Cardiac fibroblast (primary cell): ENCODE measurements at regions not wholly inside any gene's neighbourhood (a gene's known extent, or its start where the extent isn't known, plus 50 kb on each side); places are given as distances from the start of the nearest gene placed in this dataset.

ENCODE experiments used
- DNase-seq, 2 donors: peaks; one replicate each; pipeline versions ENCODE4 v3.0.0 to v3.0.0-alpha.2; 2010; ENCODE audit warnings: low read depth in 2 of 2
- H3K4me3 ChIP-seq, 2 donors: replicated peaks in 1 of 2; 1 replicate in 1 of 2; 2 replicates in 1 of 2; pipeline ENCODE4 v1.5.1; 2011; ENCODE audit warnings: low read depth in 2 of 2, low read length in 2 of 2, mild to moderate bottlenecking in 2 of 2, moderate library complexity in 1 of 2
- TF ChIP-seq, protein P1 (sequence below): IDR thresholded peaks from one replicate; pipeline ENCODE4 v1.5.1; 2011; ENCODE audit warnings: low read depth, mild to moderate bottlenecking, low read length, inconsistent platforms

DNA sequence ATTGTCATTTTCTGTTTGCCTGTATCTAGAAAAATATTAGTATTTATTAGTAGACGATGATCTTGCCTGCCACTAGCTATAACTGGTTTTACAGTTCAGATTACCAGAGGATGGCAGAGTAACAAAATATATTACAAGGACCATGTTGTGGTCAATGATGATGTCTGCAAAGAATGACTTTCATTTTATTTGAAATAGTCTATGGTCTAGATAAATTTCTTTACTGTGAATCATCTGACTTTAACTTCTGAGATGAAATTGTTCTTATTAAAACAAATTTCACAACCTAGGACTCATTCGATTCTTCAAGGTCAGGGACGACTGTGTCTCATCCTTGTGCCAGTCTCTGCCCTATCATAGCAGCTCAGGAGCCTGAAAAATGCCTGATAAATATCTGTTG is 637.8 kb upstream of the KLF12 start:
- H3K4me3 ChIP-seq: no peak overlapping the region
- peak; percentile 68 to 93 for DNase-seq
- TF ChIP-seq, protein P1, sequence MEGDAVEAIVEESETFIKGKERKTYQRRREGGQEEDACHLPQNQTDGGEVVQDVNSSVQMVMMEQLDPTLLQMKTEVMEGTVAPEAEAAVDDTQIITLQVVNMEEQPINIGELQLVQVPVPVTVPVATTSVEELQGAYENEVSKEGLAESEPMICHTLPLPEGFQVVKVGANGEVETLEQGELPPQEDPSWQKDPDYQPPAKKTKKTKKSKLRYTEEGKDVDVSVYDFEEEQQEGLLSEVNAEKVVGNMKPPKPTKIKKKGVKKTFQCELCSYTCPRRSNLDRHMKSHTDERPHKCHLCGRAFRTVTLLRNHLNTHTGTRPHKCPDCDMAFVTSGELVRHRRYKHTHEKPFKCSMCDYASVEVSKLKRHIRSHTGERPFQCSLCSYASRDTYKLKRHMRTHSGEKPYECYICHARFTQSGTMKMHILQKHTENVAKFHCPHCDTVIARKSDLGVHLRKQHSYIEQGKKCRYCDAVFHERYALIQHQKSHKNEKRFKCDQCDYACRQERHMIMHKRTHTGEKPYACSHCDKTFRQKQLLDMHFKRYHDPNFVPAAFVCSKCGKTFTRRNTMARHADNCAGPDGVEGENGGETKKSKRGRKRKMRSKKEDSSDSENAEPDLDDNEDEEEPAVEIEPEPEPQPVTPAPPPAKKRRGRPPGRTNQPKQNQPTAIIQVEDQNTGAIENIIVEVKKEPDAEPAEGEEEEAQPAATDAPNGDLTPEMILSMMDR: no peak

DNA sequence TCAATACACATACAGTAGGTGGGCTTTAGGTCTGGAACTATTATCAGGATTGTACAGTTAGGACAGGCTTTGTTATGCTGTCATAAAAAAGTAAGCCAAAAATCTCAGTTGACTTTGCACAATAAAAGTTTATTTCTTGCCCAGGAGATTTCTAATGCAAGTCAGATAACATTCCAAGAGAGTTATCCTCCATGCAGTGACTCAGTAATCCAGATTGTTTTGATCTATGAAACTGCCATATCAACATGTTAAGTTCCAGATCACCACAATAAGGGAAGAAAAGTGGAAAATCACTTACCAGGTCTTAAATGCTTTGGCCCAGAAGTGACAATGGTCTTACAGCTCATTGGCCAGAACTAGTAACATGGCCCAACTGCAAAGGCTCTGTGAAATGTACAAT is 636.2 kb upstream of the KLF12 start:
- peak; percentile 92 to 97 for DNase-seq
- TF ChIP-seq, protein P1: no peak
- H3K4me3 ChIP-seq: no peak overlapping the region

DNA sequence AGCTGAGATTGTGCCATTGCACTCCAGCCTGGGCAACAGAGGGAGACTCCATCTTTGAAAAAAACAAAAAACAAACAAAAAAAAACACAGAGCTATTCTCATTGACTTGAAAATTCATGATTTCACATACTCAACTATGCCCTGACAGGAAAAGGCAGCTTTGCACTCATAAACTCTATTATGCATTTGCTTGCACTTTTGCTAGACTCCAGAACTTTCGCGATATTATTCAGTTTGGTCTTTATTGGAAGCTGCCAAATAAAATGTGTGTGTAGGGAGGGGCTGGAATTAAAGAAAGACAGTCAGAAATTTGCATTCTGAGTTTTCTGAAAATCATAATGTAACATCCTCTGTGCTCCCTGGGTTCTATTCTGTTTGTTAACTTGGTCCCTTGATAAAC is 635.1 kb upstream of the KLF12 start:
- DNase-seq: no peak

DNA sequence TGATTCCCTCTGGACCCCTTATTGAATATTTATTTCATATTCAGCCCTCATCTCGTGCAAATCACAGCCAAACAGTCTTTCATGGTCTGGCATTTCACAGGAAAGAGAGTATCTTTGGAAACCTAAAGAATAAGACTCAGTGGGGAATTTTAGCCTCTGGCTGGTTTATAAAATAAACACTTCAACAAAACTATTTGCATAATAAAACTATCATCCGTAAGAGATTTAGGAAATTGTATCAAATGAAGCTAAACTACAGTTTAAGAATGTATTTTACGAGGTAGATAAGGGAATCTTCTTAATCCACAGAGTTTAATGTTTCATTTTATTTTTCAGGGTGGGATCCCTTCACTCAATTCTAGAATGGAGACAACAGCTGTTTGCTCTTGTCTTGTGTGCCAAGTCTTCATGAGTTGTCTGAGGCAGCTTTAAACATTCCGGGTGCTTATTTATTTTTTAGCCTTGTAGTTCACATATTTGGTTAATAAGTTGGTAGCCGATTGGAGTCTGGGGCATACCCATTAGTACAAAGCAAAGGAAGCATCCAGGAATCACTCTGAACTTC is 634.4 kb upstream of the KLF12 start:
- DNase-seq: no peak
- no peak overlapping the region for H3K4me3 ChIP-seq
- TF ChIP-seq, protein P1: no peak

More for the DNA sequence above, 635.1 kb upstream of the KLF12 start:
- no peak overlapping the region for H3K4me3 ChIP-seq
- TF ChIP-seq, protein P1: no peak

DNA sequence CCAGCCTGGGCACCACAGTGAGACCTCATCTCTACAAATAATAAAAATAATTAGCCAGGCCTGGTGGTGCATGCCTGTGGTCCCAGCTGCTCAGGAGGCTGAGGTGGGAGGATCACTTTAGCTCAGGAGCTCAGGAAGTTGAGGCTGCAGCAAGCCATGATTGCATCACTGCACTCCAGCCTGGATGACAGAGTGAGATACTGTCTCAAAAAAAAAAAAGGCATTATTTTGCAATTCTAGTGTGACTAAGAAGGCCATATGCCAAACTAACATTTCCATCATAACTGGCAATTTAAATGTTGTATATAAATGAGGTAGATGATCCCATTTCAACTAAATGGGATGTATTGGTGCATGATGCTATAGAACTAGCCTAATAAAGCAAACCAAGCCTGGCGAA is 632.8 kb upstream of the KLF12 start:
- H3K4me3 ChIP-seq: no peak overlapping the region
- TF ChIP-seq, protein P1: no peak
- DNase-seq: peak; percentile 75 to 90

DNA sequence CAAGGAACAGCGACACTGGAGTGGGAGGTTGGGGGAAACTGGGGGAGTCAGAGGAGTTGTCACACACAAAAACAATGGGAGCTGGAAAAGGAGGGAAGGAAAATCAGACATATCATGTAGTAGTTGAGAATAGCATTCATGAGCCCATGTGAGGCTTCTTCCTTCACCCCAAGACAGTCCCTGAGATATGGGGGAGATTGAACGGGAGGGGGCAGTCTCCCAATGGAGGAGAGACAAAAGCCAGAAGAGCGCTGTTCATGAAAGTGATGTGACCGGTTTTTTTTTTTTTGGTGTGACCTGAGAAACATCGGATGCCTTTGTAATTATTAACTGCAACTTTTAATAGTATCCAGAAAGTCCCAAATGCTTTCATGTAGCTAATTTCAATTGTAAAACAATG is 631.8 kb upstream of the KLF12 start:
- H3K4me3 ChIP-seq: no peak overlapping the region
- TF ChIP-seq, protein P1: no peak
- no peak for DNase-seq
